HEK293 (cell line): ENCODE measurements at regions not wholly inside any gene's neighbourhood (a gene's known extent, or its start where the extent isn't known, plus 50 kb on each side); places are given as distances from the start of the nearest gene placed in this dataset.

ENCODE experiments used
- CTCF ChIP-seq: fragments of 450-650 bp; formaldehyde crosslinking; IDR thresholded peaks from 2 replicates; pipeline ENCODE4 v1.5.1; 2016; ENCODE audit warnings: missing biosample characterization, missing genetic modification characterization
- MZF1 ChIP-seq: fragments of 450-650 bp; formaldehyde crosslinking; IDR thresholded peaks from 2 replicates; pipeline ENCODE4 v1.5.1; 2017; ENCODE audit warnings: missing biosample characterization, missing genetic modification characterization, borderline replicate concordance
- PATZ1 ChIP-seq: fragments of 450-650 bp; formaldehyde crosslinking; IDR thresholded peaks from 2 replicates; pipeline ENCODE4 v1.5.1; 2016; ENCODE audit warnings: missing biosample characterization, missing genetic modification characterization
- REST ChIP-seq: fragments of 450-650 bp; formaldehyde crosslinking; IDR thresholded peaks from 2 replicates; pipeline ENCODE4 v1.5.1; 2016; ENCODE audit warnings: missing biosample characterization, missing genetic modification characterization
- ZFP41 ChIP-seq: fragments of 450-650 bp; formaldehyde crosslinking; IDR thresholded peaks from 2 replicates; pipeline ENCODE4 v1.5.1; 2016; ENCODE audit warnings: missing biosample characterization, missing genetic modification characterization, borderline replicate concordance
- ZIC2 ChIP-seq: fragments of 450-650 bp; formaldehyde crosslinking; IDR thresholded peaks from 2 replicates; pipeline ENCODE4 v1.5.1; 2016; ENCODE audit warnings: missing biosample characterization, missing genetic modification characterization
- ZNF274 ChIP-seq, 2 experiments: fragments of 200-500 bp in 1 of 2; fragments of 450-650 bp in 1 of 2; sonication (Bioruptor generic) in 1 of 2; formaldehyde crosslinking in 1 of 2; IDR thresholded peaks; 2 replicates each; pipeline versions ENCODE4 v1.5.1 to v1.6.1; 2014 to 2016; ENCODE audit warnings: borderline replicate concordance in 1 of 2, inconsistent platforms in 1 of 2, low read length in 1 of 2, missing biosample characterization in 1 of 2, missing genetic modification characterization in 1 of 2
- ZNF341 ChIP-seq: fragments of 450-650 bp; formaldehyde crosslinking; IDR thresholded peaks from 2 replicates; pipeline ENCODE4; 2016; ENCODE audit warnings: low read depth, missing biosample characterization, missing genetic modification characterization
- ZNF398 ChIP-seq: fragments of 450-650 bp; formaldehyde crosslinking; IDR thresholded peaks from 2 replicates; pipeline ENCODE4 v1.5.1; 2017; ENCODE audit warnings: missing biosample characterization, missing genetic modification characterization
- ZNF416 ChIP-seq: fragments of 450-650 bp; formaldehyde crosslinking; IDR thresholded peaks from 2 replicates; pipeline ENCODE4 v1.5.1; 2016; ENCODE audit warnings: missing biosample characterization, missing genetic modification characterization

- TF ChIP-seq CTCF (tag by site-specific recombination) (no peak), ZIC2 (tag by site-specific recombination) (no peak), ZNF341 (tag by site-specific recombination) (no peak), ZNF398 (tag by site-specific recombination) (no peak), MZF1 (tag by site-specific recombination) (no peak), ZNF274 (IDR thresholded peaks at IDR 0.05; ENCODE audit: low read length) (no peak), ZNF274 (tag by site-specific recombination; IDR thresholded peaks at IDR 0.05; ENCODE audit: borderline replicate concordance) (no peak), REST (tag by site-specific recombination) (no peak), PATZ1 (tag by site-specific recombination) (no peak), ZFP41 (tag by site-specific recombination) (no peak), ZNF416 (tag by site-specific recombination) (no peak)
Measured at GRCh38 chr1:87243573-87243972, 85.1 kb upstream of the LMO4 start.
